ENCODE measurements at regions not wholly inside any gene's neighbourhood (a gene's known extent, or its start where the extent isn't known, plus 50 kb on each side); places are given as distances from the start of the nearest gene placed in this dataset.

GRCh38 chr18:34594266-34594665, 115.8 kb upstream of the DTNA start:
- TF ChIP-seq MAZ (IDR thresholded peaks at IDR 0.05; ENCODE audit: borderline replicate concordance, low read depth, low read length) (no peak), RAD21 (IDR thresholded peaks at IDR 0.05; ENCODE audit: low read length) (no peak), RCOR1 (IDR thresholded peaks at IDR 0.05; ENCODE audit: insufficient replicate concordance, low read length) (no peak), POLR2A (IDR thresholded peaks at IDR 0.05; ENCODE audit: low read depth, low read length) (no peak), MAFK (IDR thresholded peaks at IDR 0.05; ENCODE audit: low read depth, low read length) (no peak), USF2 (IDR thresholded peaks at IDR 0.05; ENCODE audit: low read depth, low read length) (no peak)
- TF ChIP-seq, protein P1, sequence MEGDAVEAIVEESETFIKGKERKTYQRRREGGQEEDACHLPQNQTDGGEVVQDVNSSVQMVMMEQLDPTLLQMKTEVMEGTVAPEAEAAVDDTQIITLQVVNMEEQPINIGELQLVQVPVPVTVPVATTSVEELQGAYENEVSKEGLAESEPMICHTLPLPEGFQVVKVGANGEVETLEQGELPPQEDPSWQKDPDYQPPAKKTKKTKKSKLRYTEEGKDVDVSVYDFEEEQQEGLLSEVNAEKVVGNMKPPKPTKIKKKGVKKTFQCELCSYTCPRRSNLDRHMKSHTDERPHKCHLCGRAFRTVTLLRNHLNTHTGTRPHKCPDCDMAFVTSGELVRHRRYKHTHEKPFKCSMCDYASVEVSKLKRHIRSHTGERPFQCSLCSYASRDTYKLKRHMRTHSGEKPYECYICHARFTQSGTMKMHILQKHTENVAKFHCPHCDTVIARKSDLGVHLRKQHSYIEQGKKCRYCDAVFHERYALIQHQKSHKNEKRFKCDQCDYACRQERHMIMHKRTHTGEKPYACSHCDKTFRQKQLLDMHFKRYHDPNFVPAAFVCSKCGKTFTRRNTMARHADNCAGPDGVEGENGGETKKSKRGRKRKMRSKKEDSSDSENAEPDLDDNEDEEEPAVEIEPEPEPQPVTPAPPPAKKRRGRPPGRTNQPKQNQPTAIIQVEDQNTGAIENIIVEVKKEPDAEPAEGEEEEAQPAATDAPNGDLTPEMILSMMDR (conservative IDR thresholded peaks at IDR 0.05; ENCODE audit: low read depth, low read length), result no peak
